COR-L47 (cell line): ENCODE measurements at regions not wholly inside any gene's neighbourhood (a gene's known extent, or its start where the extent isn't known, plus 50 kb on each side); places are given as distances from the start of the nearest gene placed in this dataset.
"Not testable (repeated sequence)": the region's sequence is repeated elsewhere in the genome, so short reads cannot be mapped to it uniquely, and the experiment has no call there.

Source experiments
- DNase-seq: peaks from one replicate; lab custom pipeline; 2025; lab: John Stamatoyannopoulos, UW

- no peak for DNase-seq
Measured at GRCh38 chr2:61675204-61675603, 137.0 kb upstream of the XPO1 start.

GRCh38 chr2:61671561-61672315 is 133.6 kb upstream of the XPO1 start:
- no peak for DNase-seq

GRCh38 chr2:61670591-61671501 is 132.7 kb upstream of the XPO1 start:
- DNase-seq: no peak

- DNase-seq: no peak
Measured at GRCh38 chr2:61664190-61664589, 126.0 kb upstream of the XPO1 start.

DNA sequence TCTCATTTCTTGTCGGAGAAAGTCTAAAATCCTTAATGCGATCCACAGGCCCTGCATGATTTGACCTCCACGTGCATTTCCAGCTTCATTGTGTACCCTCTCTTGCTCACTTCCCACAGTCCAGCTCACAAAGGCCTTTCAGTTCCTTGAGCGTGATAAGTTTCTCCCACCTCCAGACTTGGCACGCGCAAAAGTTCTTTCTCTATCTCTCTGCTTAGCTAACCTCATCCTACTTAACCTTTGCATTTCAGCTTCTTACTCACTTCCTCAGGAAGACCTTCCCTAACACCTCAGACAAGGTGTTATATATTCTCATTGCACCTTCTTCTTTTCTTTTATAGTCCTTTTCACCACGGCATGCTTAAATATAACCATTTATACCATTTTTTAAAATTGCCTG is 124.8 kb upstream of the XPO1 start:
- no peak for DNase-seq

DNA sequence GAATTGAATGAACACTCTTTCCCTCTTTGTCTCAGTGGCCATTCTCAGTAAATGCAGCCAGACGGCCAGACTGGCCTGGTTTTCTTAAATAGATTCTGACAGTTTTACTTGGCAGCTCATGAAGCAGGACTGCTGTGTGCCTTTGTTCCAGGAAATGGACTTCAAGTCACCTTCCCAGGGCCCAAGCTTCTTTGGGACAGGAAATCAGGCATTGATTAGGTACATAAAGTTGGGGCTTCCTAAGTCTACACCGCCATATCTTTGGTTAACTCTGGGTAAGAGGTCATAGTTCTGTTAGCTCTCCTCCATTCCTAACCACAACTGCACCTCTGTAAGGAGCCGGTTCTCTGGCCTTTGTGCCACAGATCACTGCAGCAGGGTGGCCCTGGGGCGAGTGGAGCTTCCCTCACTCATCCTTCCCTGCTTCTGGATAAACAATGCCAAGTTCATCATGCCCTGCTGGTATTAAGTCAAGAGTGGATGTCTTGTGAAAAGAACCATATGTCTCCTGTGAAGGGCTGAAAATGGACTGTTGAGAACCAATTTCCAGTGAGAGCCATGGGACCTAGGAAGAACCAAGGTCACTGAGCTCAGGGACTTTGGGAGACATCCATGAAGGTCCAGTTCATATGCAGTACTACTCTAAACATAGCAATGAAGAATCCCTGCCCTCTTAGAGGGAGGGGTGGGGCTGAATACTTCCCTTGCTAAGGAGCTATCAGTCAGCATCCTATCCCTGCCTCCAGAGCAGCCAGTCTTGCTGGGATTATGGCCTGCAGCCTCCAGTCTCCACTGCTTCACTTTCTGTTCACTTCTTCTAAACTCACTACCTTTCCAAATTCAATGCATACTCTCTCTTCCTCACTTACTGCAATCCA is 122.6 kb upstream of the XPO1 start:
- DNase-seq: no peak

- DNase-seq: peak; percentile 63
Measured at GRCh38 chr2:61658841-61659780, 121.0 kb upstream of the XPO1 start.

- not testable (repeated sequence) for DNase-seq
Measured at GRCh38 chr2:61649946-61650345, 111.8 kb upstream of the XPO1 start.

GRCh38 chr2:61649021-61649420 is 110.9 kb upstream of the XPO1 start:
- DNase-seq: no peak

DNA sequence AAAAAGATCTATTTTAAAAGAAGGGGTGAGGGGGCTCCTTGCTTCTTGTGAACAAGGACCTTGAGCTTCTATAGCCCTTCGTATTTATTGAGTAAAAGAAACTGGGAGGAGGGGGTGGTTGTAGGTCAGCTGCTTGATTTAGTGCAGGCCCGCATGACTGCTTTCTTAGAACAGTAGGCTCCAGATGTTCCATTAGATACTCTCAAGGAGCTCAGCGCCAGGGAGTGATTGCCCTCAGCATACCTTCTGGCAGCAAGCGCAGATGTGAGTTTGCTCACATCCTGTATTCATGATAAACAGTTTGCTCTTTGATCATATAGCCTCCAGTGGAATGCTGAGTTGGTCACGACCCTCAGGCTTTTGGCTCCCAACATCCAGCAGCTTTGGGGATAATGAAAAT is 108.9 kb upstream of the XPO1 start:
- no peak for DNase-seq

- DNase-seq: no peak
Measured at GRCh38 chr2:61645911-61646310, 107.8 kb upstream of the XPO1 start.

GRCh38 chr2:61643153-61643552 is 105.0 kb upstream of the XPO1 start:
- DNase-seq: not testable (repeated sequence)

DNA sequence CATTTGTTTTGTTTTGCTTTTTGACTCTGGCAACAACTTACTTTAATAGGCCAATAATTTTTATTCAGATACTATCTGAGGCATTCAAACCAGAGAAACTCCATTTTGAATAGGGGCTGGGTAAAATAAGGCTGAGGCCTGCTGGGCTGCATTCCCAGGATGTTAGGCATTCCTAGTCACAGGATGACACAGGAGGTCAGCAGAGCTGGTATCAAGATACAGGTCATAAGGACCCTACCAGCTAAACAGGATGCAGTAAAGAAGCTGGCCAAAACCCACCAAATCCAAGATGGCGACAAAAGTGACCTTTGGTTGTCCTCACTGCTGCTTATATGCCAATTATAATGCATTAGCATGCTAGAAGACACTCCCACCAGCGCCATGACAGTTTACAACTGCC is 102.2 kb upstream of the XPO1 start:
- DNase-seq: no peak

GRCh38 chr2:61639721-61640120 is 101.6 kb upstream of the XPO1 start:
- no peak for DNase-seq

DNA sequence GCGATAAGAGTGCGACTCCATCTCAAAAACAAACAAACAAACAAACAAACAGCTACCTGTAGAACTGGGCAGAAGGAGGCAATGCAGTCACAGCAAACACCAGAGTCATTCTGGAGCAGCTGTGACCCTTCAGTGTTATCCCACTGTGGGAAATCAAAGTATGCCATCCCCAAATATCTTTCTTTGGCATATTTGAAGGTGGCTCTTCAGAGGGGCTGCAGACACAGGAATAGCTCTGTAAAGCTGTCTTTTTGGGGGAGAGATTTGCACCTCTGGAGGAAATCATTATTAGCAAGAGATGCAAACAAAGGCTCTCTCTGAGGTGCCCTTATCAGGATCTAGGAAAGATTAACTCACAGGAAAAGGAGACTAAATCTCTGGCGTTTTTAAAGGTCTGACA is 98.5 kb upstream of the XPO1 start:
- no peak for DNase-seq

DNA sequence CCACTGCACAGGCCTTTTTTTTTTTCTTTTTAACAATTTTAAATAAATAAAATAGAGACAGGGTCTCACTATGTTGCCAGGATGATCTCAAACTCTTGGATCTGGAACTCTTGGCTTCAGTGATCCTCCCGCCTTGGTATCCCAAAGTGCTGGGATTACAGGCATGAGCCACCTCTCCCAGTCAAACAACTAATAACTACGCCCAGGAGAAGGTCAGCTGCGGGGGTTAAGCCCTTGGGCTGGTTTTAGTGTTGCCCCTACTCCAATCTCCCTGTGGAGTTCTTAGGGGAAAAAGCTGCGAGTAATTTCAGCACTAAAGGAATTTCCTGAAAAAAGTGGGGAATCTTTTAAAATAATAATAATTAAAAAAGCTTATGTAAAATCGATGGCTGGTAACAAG is 96.4 kb upstream of the XPO1 start:
- DNase-seq: no peak

- no peak for DNase-seq
Measured at GRCh38 chr2:61633250-61633649, 95.1 kb upstream of the XPO1 start.

DNA sequence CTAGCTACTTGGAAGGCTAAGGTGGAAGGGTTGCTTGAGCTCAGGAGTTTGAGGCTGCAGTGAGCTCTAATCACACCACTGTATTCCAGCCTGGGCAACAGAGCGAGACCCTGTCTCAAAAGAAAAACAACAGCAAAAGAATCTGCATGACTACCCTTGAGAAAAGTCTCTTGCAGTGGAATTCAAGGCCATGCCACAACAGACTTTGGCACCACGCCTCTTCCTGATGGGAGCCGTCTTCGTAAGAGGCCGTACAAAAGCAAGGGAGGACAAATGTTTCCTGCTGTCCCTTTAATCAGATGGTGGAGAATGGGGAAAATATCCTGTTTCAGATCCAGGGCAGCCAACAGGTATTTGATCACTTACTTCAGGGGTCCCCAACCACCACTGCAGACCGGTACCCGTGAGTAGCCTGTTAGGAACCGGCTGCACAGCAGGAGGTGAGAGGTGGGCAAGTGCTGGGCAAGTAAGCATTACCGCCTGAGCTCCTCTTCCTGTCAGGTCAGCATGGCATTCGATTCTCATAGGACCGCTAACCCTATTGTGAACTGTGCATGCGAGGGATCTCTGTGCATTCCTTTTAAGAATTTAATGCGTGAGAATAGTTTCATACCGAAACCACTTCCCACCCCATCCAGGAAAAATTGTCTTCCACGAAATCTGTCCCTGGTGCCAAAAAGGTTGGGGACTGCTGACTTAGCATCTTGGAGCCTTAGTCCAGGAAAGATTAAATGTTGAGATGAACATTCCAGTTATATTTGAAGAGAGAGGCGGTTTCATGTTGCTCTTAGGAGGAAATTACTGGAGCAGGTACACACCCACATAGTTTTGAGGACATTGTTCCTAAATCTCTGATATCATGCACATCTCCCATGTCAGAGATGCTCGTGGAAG is 94.4 kb upstream of the XPO1 start:
- DNase-seq: no peak

DNA sequence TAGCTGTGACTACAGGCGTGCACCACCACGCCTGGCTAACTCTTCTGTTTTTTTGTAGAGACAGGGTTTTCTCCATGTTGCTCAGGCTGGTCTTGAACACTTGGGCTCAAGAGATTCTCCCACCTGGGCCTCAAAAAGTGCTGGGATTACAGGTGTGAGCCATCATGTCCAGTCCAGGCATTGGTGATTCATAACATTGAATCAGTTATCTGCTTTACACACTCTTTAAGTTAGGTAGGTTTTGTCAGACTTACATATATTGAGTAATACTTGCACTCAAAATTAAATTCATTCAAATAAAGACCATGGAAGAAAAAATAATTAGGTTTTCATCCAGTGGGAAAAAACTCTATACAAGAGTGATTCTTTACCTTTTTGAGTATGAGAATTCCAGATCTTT is 93.2 kb upstream of the XPO1 start:
- DNase-seq: no peak

- no peak for DNase-seq
Measured at GRCh38 chr2:61626827-61627226, 88.7 kb upstream of the XPO1 start.
